ENCODE measurements at regions not wholly inside any gene's neighbourhood (a gene's known extent, or its start where the extent isn't known, plus 50 kb on each side); places are given as distances from the start of the nearest gene placed in this dataset.

DNA sequence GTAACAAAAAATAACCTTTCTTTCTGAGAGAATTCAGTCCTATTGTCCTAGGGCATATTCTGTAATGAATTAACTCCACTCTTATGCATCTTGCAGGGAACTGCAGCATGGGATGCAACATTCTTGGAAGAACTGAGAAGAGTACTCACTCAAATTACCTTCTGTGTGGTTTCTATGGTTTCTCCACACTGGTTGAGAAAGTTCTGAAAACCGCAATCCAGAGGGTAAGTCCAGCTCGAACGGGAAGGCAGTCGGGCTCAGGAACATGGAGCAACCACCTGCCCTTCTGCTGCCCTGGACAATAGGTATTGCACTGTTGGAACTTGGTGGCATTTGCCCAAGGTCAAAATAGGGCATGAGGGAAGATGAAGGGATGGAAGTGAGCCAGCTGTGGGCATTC lies 59.6 kb upstream of the CDK13 start:
- TF ChIP-seq CTCF (IDR thresholded peaks at IDR 0.05 in 2 of 3, conservative IDR thresholded peaks at IDR 0.05 in 1 of 3; ENCODE audit: insufficient read depth in 2 of 3, low read depth in 1 of 3, low read length in 3 of 3) = no peak
- TF ChIP-seq CEBPB (tag; IDR thresholded peaks at IDR 0.05) = no peak
- no peak for TF ChIP-seq ZNF175 (CRISPR knock-in tag; IDR thresholded peaks at IDR 0.05; ENCODE audit: low read depth)
- TF ChIP-seq HOXB6 (CRISPR knock-in tag; IDR thresholded peaks at IDR 0.05; ENCODE audit: borderline replicate concordance) = no peak
- TF ChIP-seq PKNOX1 (IDR thresholded peaks at IDR 0.05) = no peak
- TF ChIP-seq SMAD3 (CRISPR knock-in tag; conservative IDR thresholded peaks at IDR 0.05) = no peak

Measured in K562 (cell line).